SU-DHL-6 (cell line): ENCODE measurements at regions not wholly inside any gene's neighbourhood (a gene's known extent, or its start where the extent isn't known, plus 50 kb on each side); places are given as distances from the start of the nearest gene placed in this dataset.

ENCODE experiments used
- EZH2phosphoT487 ChIP-seq: fragments of 200-600 bp; sonication (generic), shearing (Covaris generic); conservative IDR thresholded peaks from 2 replicates; pipeline ENCODE4 v1.6.1; 2018; ENCODE audit warnings: mild to moderate bottlenecking, antibody characterized with exemption, low read length, moderate library complexity, mixed read lengths
- TF ChIP-seq, protein P1 (sequence below): fragments of 200-600 bp; sonication (generic); IDR thresholded peaks from one replicate; pipeline ENCODE4 v1.5.1; 2017; ENCODE audit warnings: antibody characterized with exemption, mild to moderate bottlenecking, low read length, moderate library complexity; ENCODE audit not compliant: insufficient read depth, poor library complexity, severe bottlenecking

DNA sequence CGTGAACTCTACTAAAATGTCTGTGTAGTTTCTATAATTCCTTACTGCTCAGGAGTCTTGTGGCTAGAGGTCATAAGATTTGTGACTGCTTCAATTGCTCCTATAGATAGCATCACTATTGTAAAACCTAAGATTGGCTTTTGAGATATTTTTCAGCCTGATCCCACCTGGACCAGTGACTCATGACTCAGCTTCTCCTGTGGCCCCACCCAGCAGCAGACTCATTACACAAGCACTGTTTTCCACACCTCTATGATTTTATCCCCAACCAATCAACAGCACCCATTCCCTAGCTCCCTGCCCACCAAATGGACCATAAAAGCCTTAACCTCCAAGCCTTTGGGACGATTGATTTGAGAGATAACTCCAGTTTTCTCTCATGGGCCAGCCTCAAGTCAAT lies 1157.0 kb upstream of the INTU start:
- TF ChIP-seq, protein P1, sequence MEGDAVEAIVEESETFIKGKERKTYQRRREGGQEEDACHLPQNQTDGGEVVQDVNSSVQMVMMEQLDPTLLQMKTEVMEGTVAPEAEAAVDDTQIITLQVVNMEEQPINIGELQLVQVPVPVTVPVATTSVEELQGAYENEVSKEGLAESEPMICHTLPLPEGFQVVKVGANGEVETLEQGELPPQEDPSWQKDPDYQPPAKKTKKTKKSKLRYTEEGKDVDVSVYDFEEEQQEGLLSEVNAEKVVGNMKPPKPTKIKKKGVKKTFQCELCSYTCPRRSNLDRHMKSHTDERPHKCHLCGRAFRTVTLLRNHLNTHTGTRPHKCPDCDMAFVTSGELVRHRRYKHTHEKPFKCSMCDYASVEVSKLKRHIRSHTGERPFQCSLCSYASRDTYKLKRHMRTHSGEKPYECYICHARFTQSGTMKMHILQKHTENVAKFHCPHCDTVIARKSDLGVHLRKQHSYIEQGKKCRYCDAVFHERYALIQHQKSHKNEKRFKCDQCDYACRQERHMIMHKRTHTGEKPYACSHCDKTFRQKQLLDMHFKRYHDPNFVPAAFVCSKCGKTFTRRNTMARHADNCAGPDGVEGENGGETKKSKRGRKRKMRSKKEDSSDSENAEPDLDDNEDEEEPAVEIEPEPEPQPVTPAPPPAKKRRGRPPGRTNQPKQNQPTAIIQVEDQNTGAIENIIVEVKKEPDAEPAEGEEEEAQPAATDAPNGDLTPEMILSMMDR: no peak
- no peak for TF ChIP-seq EZH2phosphoT487
